ENCODE measurements at regions not wholly inside any gene's neighbourhood (a gene's known extent, or its start where the extent isn't known, plus 50 kb on each side); places are given as distances from the start of the nearest gene placed in this dataset.

DNA sequence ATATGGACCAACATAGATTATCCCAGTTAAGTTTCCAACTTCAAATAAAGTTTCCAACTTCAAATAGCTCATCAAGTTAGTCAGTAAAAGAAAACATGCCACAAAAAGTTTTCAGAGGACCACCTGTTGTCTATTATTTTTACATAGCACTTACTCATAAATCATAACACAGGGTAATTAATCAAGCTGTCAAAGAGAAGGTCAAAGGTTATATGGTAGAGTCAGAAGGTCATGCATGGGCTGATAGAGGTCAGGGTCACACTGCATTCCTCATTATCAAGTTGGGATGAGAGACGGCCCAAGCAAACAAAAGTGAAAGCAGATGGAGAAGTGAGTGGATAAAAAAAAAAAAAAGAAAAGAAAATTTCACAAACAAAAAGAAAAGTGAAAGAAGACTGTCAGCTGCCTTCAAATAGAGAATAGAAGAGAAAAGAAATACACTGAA is 145.5 kb upstream of the POU5F2 start:
- TF ChIP-seq, protein P1, sequence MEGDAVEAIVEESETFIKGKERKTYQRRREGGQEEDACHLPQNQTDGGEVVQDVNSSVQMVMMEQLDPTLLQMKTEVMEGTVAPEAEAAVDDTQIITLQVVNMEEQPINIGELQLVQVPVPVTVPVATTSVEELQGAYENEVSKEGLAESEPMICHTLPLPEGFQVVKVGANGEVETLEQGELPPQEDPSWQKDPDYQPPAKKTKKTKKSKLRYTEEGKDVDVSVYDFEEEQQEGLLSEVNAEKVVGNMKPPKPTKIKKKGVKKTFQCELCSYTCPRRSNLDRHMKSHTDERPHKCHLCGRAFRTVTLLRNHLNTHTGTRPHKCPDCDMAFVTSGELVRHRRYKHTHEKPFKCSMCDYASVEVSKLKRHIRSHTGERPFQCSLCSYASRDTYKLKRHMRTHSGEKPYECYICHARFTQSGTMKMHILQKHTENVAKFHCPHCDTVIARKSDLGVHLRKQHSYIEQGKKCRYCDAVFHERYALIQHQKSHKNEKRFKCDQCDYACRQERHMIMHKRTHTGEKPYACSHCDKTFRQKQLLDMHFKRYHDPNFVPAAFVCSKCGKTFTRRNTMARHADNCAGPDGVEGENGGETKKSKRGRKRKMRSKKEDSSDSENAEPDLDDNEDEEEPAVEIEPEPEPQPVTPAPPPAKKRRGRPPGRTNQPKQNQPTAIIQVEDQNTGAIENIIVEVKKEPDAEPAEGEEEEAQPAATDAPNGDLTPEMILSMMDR (IDR thresholded peaks at IDR 0.05), result no peak
- TF ChIP-seq POLR2A (IDR thresholded peaks at IDR 0.05), result no peak

Data from uterus (tissue), 2 donors.